ENCODE measurements at regions not wholly inside any gene's neighbourhood (a gene's known extent, or its start where the extent isn't known, plus 50 kb on each side); places are given as distances from the start of the nearest gene placed in this dataset.

DNA sequence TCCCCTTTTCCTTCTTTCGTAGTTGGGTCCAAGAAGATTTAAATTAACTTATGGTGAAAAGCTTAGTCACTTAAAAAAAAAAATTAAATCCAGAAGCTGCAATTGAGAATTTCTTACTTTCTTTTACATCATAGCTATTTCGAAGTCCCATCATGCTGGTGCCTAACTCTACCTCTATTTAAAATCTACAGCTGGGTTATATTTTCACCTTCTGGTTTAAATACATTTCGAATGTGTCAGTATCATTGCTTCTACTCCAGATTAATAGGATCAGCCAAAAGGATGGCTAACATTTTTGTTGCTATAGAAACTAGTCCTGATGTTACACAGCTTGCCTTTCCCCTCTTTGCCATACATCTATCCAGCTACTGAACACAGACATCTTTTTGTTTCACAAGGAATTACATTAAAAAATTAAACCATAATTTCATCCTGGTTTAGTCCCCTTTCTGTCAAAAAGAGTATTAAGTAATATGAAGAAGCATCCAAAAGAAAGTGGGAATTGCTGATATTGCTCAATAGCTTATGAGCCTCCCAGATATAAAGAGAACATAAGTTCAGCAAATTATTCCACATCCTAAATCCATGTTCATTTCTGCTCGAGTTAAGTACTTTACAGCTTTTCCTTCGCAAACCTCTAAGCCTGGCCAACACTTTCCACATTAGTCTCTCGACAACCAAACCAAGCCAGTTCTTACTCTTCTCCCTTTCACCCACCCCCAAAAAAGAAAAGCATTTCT, 396.7 kb upstream of the DAB1 start:
- peak; percentile 47 to 58 for DNase-seq (ENCODE audit: low read depth in 2 of 2)

DNA sequence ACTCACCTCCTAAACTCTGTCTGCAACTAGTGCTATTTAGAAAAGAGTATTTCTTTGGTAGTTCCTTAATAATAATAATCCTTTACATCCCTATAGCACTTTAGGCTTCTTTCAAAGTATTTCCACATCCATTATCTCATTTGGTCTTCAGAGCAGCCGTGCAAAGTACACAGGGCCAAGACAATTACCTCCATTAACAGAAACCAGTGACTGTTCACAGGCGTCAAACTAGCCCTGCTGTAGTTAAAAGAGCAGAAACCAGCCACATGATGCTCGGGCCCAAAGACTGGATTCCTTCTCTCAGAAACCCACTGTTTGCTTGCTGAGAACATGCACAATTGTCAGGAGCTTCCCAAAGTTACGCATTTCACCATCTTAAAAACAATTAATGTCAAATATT, 396.0 kb upstream of the DAB1 start:
- no peak for DNase-seq (ENCODE audit: low read depth in 2 of 2)

DNA sequence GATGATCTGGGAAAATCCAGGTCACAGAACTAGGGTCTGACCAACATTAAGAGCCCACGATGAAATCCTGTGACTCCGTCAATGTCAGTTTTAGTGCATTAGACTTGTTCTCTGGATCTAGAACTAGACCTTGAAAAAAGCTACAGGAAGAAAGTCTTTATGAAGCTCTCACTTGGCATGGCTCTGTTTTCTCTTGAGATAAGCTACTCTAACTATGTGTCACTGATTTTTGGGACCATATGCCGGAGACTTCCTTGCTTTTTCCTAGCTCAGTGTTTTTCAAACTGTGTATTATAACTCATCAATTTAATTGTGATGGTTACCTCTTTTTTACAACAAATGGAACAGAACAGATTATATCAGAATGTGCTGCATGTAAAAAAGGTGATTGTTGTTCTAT, 379.7 kb upstream of the DAB1 start:
- DNase-seq (ENCODE audit: low read depth in 2 of 2): no peak

DNA sequence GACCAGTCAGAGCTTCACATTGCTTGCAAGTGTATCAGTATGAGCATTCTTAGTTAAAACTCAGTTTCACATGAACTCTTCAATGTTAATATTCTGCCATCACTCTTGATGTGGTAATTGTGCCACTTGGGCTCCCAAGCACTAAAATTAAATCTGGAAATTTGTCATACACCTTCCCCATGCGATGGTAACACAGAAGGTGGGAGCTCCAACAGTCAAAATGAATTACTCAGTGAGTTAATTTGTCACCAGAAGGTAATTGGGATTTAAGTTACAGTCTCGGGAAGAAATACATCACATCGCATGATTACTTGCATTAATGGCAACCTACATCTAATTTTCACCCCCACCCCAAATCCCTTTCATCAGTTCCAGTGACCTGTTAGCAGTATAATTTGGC, 376.5 kb upstream of the DAB1 start:
- no peak for DNase-seq (ENCODE audit: low read depth in 2 of 2)

DNA sequence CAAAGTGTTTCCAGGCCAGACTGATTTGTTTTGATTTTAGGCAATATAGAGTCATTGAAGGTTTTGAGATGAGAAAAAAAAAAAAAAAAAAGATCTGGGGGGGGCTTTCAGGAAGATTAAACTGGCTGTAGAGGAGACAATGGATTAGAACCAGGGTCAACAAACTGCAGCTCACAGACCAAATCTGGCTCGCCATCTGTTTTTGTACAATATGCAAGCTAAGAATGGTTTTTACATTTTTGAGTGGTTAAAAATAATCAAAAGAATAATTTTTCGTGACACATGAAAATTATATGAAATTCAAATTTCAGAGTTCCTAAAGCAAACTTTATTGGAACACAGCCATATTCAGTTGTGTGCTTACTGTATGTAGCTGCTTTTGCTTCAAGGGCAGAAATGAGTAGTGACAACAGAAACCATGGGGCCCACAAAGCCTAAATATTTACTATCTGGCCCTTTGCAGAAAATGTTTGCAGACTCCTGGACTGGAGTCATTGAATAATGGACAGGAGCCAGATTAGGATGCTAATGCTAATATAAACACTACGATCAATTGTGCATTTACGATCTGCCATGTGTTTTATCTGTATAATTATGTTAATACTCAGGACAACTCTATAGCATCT, 375.7 kb upstream of the DAB1 start:
- DNase-seq (ENCODE audit: low read depth in 2 of 2): no peak

DNA sequence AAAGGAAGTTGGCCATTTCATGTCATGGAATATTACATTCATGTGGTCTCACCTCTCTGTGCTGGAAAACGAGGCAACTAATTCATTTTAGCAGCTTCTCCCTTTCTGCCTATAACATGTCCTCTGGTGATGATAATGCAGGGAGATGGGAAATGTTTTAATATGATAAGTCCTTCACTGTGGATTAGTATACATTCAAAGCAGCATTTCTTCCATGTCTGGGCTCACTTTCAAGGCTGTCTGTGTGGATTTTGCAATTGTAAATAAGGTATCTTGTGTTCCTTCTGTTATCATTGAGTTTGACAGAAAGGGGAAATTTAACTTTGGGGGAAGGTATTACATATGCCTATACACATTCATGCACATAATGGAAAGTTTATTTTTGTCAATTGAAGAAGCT, 374.7 kb upstream of the DAB1 start:
- DNase-seq (ENCODE audit: low read depth in 2 of 2): no peak

DNA sequence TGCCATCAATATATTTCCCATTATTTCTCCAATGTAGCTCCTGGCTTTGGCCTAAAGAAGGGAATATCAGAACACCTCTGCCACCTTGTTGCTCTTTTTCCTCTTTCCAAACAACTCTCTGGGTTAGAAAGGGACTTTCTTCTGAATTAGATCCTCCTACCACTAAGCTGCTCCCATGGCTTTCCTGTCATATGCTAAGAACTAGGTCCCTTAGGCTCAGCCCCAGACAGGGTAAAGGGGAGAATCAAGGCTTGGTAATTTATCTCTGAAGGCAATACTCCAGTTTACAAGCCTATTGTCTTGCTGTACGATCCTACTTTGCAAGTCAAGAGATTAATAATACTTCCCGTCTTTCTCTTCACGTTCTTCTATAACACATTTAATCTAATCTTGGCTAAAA, 373.2 kb upstream of the DAB1 start:
- DNase-seq (ENCODE audit: low read depth in 2 of 2): no peak

DNA sequence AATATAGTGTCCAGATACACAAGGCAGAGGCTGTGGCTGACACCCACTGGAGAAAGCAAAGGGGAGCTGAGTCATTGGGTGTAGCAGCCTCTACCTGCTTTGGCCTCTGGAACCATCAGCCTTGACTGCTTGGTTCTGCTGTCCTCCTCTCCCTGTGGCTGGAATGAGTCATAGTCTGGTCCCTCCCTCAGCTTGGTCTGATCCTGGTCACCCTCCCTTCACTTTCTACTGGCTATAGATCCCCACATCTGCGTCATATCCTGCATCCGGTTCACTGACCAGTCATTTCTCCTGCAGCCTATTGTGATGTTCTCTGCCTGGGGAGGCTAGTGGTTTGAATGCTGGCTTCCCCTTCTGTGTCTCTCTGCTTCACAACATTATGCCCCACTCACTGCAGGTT, 372.8 kb upstream of the DAB1 start:
- no peak for DNase-seq (ENCODE audit: low read depth in 2 of 2)

DNA sequence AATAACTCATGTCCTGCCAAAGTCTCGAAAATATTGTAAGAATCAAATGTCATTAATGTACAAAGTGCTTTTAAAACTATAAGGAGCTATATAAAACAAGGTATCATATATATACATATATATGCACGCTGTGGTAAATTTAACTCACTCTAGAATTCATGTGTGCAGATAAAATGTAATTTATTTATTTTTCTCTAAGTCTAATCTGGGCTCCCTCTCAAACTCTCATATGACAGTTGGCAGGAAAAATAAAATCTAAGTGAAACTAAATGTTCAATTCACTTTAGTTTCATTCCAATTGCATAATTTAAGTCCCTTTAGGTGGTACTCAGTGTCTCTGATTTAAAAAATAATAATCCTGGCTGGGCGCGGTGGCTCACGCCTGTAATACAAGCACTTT, 372.0 kb upstream of the DAB1 start:
- no peak for DNase-seq (ENCODE audit: low read depth in 2 of 2)

DNA sequence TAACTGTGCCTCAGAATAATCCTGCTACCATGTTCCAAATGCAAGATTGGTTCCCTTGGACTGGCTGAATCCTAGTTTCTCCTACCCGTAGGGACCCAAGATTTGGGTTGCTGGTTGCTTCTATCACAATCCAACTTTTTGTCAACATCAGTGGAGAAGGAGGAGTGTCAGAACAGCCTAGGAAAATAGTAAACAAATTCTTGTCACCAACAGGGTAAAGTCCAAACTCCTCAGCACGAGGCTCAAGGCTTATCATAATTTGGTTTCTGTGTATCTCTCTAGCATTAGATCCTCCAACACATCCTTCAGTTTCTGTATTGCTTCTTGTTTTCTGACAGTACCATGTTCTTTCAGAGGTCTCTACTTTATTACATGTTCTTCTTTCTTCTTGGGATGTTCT, 370.2 kb upstream of the DAB1 start:
- DNase-seq (ENCODE audit: low read depth in 2 of 2): no peak

DNA sequence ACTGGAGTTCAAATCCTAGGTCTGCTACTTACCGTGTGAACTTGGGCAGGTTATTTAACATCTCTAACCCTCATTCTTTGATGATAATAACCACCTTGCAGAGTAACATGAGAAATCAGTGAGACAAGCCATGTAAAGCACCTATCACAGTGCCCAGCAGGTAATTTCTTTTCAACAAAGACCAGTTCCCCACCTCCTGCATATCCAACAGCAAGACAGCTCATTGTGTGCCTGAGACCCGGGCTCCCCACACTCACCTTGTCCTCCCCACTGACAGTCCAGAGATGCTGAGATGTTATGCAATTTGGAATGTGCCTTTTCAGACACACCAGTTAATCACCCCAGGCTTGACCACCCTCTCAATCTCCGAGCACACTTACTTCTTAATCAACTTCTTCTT, 367.6 kb upstream of the DAB1 start:
- no peak for DNase-seq (ENCODE audit: low read depth in 2 of 2)

DNA sequence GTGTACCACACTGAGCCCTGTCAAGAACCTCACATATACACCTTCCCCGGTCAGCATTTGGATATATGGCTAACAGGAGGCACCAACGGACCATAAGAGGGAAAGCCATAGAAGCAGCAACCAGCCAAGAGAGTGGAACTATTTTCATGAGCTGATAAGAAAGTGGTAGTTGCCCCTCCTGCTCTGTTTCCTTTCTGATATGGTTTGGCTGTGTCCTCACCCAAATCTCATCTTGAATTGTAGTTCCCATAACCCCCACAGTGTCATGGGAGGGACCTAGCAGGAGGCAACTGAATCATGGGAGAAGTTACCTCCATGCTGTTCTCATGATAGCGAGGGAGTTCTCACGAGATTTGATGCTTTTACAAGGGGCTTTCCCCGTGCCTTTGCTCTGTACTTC, 366.1 kb upstream of the DAB1 start:
- DNase-seq (ENCODE audit: low read depth in 2 of 2): no peak

DNA sequence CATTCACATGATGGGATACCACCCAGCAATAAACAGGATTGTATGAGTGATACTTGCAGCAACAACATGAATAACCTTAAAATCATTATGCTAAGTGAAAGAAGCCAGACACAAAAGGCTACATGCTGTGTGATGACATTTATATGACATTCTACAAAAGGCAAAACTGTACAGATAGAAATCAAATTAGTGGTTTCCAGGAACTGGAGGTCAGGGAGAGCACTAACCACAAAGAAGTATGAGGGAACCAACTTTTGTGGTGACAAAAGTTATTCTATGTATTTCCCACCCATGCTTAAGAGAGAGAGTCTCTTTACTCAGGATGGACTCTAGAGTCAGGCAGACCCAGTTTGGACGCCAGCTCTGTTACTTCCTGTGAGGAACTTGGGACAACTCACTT, 364.5 kb upstream of the DAB1 start:
- no peak for DNase-seq (ENCODE audit: low read depth in 2 of 2)

DNA sequence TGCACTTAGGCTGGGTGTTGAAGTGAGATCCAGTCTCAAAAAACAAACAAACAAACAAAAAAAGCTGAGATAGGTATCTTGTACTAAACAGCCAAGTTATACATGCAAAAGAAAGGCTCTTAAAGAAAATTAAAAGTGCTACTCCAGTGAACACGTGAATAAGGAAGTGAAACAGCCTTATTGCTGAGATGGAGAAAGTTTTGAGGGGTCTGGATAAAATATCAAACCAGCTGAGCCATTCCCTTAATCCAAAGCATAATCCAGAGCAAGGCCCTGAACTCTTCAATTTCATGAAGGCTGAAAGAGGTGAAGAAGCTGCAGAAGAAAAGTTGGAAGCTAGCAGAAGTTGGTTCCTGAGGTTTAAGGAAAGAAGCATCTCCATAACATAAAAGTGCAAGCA, 360.5 kb upstream of the DAB1 start:
- no peak for DNase-seq (ENCODE audit: low read depth in 2 of 2)

DNA sequence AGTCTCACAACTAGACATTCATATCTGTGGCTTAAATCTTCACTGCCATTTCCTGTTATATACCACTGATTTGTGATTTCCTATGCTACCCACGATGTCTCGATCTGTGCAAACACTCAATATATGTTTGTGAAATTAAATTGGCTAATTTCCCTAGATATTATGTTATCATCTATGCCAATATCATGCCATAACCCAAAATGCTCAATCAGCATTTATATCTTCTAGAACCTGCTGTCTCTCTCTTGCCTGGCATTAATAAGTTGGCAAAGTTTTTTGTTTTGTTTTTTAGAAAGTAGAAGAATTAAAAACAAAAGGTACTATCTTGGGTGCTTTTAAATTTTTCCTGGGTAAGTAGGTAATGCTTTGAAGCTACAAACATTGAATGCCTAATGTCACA, 358.5 kb upstream of the DAB1 start:
- DNase-seq (ENCODE audit: low read depth in 2 of 2): no peak

DNA sequence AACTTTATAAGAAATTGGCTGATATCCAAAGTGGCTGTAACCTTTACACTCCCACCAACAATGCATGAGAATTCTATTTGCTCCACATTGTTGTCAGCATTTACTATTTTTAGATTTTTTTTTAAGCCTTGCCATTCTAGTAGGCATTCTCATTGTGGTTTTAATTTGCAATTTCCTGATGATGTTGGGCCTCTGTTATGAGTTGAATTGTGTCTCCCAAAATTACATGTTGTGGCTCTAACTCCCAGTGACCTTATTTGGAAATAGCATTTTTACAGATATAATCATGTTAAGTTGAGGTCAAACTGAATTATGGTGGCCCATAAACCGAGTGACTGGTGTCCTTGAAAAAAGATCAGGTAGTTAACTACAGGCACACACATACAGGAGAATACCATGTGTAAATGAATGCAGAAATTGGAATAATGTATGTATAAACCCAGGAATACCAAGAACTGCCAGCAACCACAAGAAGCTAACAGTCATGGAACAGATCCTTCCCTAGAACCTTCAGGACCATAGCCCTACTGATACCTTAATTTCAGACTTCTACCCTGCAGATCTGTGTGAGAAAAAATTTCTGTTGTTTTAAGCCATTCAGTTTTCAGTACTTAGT, 348.8 kb upstream of the DAB1 start:
- no peak for DNase-seq (ENCODE audit: low read depth in 2 of 2)

DNA sequence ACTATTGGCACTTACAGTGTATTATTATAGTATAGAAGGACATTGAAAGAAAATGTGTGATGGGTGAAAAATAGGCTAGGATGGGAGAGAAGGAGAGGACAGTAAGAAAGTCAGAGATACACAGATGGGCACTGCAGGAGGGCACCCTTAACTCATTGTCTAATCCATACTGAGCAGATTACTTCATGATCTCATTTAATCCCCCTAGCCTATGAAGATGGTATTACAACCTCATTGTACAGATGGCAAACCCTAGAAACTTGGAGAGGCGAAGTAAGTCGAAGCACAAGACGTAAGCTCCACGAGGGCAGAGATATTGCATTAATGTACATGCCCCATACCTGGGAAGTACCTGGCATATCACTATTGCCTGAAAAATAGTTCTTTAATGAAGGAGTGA, 346.9 kb upstream of the DAB1 start:
- no peak for DNase-seq (ENCODE audit: low read depth in 2 of 2)

DNA sequence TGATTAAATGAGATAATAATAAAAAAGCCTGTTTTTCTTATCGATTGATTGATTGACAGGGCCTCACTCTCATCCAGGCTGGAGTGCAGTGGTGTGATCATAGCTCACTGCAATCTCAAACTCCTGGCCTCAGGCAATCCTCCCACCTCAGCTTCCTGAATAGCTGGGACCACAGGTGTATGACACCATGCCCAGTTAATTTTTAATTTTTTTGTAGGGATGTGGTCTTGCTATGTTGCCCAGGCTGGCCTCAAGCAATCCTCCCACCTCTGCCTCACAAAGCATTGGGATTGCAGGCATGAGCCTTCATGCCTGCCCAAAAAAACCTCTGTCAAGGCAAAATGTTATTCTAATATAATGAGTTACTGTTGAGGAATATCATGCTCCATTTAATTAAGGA, 346.4 kb upstream of the DAB1 start:
- no peak for DNase-seq (ENCODE audit: low read depth in 2 of 2)

DNA sequence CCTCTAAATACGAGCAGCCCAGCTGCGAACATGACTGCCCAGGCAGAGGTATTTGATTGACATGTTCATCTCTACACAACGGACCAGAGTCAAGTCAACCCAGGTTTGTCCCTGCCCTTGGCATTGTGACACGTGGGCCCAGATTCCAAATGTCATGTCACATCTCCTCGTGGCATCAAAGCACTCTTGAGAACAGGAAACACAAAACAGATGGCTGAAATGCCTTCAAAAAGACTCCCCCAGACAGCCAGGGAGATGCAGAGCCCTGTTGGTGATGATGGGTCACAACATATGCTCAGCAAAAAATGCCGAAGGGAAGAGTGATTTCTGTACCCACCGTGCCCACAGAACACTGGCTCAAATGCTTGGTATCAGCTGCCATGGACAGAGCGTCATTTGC, 337.8 kb upstream of the DAB1 start:
- no peak for DNase-seq (ENCODE audit: low read depth in 2 of 2)

DNA sequence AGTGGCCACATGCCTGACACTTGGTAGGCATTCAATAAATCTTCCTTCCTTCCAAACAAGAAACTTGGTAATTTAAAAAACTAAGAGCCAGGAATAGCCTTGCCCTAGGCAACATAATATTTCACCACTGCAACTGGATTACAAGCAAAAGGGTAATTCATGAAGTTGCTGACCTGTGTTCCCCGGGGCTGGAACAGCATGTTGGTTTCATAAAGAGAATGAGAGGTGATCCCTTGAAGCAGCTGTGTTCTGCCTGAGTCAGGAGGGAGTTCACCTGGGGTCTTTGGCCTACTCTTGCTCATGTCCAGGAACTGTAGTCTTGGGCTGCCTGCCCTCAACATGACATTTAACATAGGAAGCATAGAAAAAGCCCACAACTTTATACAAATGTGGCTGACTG, 329.0 kb upstream of the DAB1 start:
- DNase-seq (ENCODE audit: low read depth in 2 of 2): no peak

DNA sequence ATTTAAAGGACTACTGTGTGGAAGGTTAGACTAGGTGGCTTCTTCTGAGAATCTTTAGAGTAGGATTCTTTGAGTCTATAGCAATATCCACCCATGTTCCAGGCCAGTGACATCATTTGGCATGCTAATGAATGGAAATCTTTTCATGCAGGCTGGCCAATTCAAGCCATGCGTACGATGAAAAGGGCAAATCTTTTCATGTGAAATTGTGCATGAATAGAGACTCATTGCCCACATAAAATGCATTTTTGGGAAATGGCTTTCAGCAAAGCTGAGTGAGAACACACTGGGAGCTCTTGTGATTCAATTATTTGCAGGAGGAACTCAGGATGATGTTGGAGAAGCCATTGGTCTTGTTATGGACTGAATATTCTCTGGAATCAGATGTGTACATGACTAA, 324.9 kb upstream of the DAB1 start:
- no peak for DNase-seq (ENCODE audit: low read depth in 2 of 2)

DNA sequence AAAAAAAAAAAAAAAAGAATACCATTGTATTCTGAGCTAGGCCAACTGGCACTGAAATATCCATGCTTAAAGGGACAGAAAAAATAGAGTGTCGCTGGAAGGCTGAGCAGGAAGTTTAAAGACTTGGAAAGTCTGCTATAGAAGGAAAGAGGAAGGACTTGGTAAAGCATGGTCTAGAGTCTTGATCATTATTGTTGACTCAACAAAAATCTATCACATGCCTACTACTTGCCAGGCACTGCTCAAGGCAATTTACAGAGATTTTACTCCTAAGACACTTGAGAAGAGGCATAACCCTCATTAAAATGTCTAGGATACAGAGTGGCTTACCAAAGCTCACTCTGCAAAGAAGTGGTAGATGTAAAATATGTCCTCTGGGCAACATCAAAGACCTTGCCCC, 324.0 kb upstream of the DAB1 start:
- no peak for DNase-seq (ENCODE audit: low read depth in 2 of 2)

DNA sequence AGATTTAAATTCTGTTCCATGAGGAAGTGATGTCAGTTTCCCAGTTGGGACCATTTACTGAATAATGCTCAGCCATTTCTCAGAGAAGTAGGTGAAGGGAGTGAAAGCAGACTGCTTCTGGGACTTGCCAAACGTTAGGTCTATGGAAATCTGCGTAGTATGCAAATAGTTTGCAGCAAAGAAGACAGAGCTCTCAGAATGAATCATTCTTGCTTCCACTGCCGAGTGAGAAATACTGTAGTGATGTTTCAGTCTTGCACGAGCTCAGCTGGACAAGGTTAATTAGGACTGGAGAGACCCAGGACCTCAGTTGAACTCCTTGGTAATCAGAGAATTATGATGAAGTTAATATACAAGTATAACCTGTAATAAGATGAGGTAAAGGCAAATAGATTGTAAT, 317.7 kb upstream of the DAB1 start:
- DNase-seq (ENCODE audit: low read depth in 2 of 2): no peak

DNA sequence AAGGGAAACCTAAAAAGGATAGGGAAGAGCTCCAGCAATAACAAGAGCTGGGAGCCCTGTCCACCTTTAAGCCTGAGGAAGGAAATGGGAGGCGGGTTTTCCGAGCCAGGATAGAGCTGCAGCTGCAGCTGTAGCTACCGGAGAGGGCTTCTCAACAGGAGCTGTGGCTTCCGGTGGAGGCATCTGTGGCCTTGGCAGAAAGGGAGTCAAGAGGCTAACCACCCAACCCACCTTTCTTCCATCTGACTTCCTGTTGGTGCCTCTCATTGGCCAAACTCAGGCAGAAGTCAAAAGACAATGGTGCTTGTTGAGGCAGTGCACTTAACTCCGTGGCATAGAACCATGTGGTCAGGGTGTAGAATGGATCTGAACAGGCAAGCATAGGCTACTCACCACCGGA, 313.1 kb upstream of the DAB1 start:
- no peak for DNase-seq (ENCODE audit: low read depth in 2 of 2)
